Endodermal cell (in vitro differentiated cells): ENCODE measurements at regions not wholly inside any gene's neighbourhood (a gene's known extent, or its start where the extent isn't known, plus 50 kb on each side); places are given as distances from the start of the nearest gene placed in this dataset.

Source experiments
- DNase-seq: peaks from one replicate; pipeline ENCODE4 v3.0.0-alpha.2; 2017
- H3K27ac ChIP-seq: 2 replicates; pipeline ENCODE4 v1.5.1; 2013; ENCODE audit warnings: mild to moderate bottlenecking, low read depth, low read length, moderate library complexity
- H3K27me3 ChIP-seq: 2 replicates; pipeline ENCODE4 v1.6.1; 2013; ENCODE audit warnings: mild to moderate bottlenecking, low read length, moderate library complexity; ENCODE audit not compliant: insufficient read depth, control insufficient read depth, poor library complexity, severe bottlenecking
- H3K36me3 ChIP-seq: 2 replicates; pipeline ENCODE4 v1.7.0; 2013; ENCODE audit warnings: mild to moderate bottlenecking, low read length, moderate library complexity; ENCODE audit not compliant: control insufficient read depth, insufficient read depth
- H3K4me1 ChIP-seq: one replicate; pipeline ENCODE4 v1.7.0; 2013; ENCODE audit warnings: low read length; ENCODE audit not compliant: control insufficient read depth, insufficient read depth
- H3K4me3 ChIP-seq: 2 replicates; pipeline ENCODE4 v1.5.1; 2013; ENCODE audit warnings: mild to moderate bottlenecking, low read length, moderate library complexity
- H3K9ac ChIP-seq: 2 replicates; pipeline ENCODE4 v1.6.1; 2013; ENCODE audit warnings: mild to moderate bottlenecking, low read length, moderate library complexity; ENCODE audit not compliant: poor library complexity, severe bottlenecking; ENCODE audit errors: extremely low read depth
- H3K9me3 ChIP-seq: 2 replicates; pipeline ENCODE4 v1.6.1; 2013; ENCODE audit warnings: mild to moderate bottlenecking, low read length, moderate library complexity; ENCODE audit not compliant: control insufficient read depth
- H3K27ac Mint-ChIP-seq: 2 replicates; pipeline ENCODE4 v1.8.0; 2020; ENCODE audit warnings: mixed read lengths
- H3K27me3 Mint-ChIP-seq: 2 replicates; pipeline ENCODE4 v1.8.0; 2021; ENCODE audit warnings: mild to moderate bottlenecking, mixed read lengths; ENCODE audit not compliant: insufficient read depth
- H3K36me3 Mint-ChIP-seq: 2 replicates; pipeline ENCODE4 v1.8.0; 2020; ENCODE audit warnings: low read depth, mixed read lengths
- H3K4me1 Mint-ChIP-seq: 2 replicates; pipeline ENCODE4 v1.8.0; 2020; ENCODE audit warnings: mixed read lengths
- H3K4me3 Mint-ChIP-seq: 2 replicates; pipeline ENCODE4 v1.8.0; 2020; ENCODE audit warnings: mild to moderate bottlenecking, moderate library complexity, mixed read lengths
- H3K9me3 Mint-ChIP-seq: 2 replicates; pipeline ENCODE4 v1.8.0; 2020; ENCODE audit warnings: mild to moderate bottlenecking, mixed read lengths
- WGBS, 2 experiments: methylation state at CpG; one replicate each; pipeline versions ENCODE4 v1.1.5 to v1.1.7; 2013; ENCODE audit warnings: missing lambda C conversion rate in 2 of 2, mixed read lengths in 1 of 2; ENCODE audit not compliant: insufficient coverage in 1 of 2, insufficient read length in 1 of 2; 5-methylcytosine and 5-hydroxymethylcytosine counted together
- TF ChIP-seq, protein P1 (sequence below): fragments of 200-600 bp; sonication (generic); conservative IDR thresholded peaks from 2 replicates; pipeline ENCODE4 v1.5.0; 2021; ENCODE audit warnings: antibody characterized with exemption, mild to moderate bottlenecking

DNA sequence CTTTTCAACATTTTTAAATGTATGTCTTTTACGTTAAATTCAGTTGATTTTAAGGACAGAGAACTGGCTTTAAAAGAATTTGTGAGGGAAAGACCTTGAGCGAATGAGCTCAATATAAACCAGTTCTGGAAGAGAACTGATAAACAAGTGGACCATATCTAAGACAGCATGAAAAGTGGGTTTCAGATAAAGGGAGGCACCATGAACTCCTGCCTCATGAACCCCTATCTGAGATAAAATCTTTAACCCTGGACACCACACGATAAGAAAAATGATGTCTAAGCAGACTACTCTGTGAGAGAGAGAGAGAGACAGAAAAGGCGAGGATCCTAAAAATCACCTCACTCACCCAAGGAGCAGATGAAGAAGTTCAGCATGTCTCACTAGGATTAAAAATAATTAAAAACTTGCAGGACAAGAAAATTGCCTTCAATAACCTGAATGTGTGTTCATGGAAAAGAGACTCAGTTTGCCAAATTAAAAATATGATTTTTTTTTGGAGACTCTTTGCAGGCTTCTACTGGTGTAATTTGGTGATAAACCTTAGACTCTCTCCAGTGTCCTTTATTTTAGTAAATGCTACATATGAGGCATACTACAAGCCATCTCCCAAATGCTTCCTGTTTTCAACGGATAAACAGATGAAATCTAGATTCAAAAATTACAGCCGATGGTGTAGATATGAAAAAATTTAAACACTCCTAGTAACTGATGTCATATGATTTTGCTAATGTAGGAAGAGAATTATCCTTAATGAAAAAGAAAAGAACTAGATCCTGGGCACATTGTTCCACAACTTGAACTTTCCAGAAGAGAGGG, 299.5 kb downstream of the ADGB start:
- Mint-ChIP-seq H3K27me3 (no peaks in the 10 kb centered on the region), H3K9me3 (no peaks in the 10 kb centered on the region), H3K27ac (no peak overlapping the region), H3K4me1 (peaks cover 8% of the 10 kb centered on the region), H3K4me3 (no peak overlapping the region), H3K36me3 (no peaks in the 10 kb centered on the region)
- Histone ChIP-seq H3K9me3 (no peaks in the 10 kb centered on the region), H3K4me3 (no peak overlapping the region), H3K27me3 (no peaks in the 10 kb centered on the region), H3K36me3 (no peaks in the 10 kb centered on the region), H3K27ac (no peak overlapping the region), H3K4me1 (no peaks in the 10 kb centered on the region), H3K9ac (no peak overlapping the region)
- no peak for DNase-seq
- TF ChIP-seq, protein P1, sequence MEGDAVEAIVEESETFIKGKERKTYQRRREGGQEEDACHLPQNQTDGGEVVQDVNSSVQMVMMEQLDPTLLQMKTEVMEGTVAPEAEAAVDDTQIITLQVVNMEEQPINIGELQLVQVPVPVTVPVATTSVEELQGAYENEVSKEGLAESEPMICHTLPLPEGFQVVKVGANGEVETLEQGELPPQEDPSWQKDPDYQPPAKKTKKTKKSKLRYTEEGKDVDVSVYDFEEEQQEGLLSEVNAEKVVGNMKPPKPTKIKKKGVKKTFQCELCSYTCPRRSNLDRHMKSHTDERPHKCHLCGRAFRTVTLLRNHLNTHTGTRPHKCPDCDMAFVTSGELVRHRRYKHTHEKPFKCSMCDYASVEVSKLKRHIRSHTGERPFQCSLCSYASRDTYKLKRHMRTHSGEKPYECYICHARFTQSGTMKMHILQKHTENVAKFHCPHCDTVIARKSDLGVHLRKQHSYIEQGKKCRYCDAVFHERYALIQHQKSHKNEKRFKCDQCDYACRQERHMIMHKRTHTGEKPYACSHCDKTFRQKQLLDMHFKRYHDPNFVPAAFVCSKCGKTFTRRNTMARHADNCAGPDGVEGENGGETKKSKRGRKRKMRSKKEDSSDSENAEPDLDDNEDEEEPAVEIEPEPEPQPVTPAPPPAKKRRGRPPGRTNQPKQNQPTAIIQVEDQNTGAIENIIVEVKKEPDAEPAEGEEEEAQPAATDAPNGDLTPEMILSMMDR: no peak
- WGBS, 2 experiments: 96 to 100% methylated on average over 1 to 5 of the region's 6 CpGs

DNA sequence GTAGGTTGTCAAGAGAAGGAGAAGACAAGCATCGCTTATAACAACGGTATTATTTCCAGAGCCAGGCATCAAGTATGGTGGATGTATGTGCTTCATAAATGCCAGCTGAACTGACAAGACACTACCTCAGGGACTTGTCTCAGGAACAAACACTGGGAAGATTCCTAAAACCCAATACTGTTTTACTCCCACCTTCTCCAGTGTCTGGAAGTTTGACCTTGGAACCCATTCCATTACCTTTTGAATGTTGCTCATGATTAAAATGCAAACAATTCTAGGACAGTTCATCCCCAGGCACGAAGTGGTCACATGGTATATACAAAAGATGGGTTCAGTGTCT, 300.1 kb downstream of the ADGB start:
- H3K9ac ChIP-seq: no peak overlapping the region
- no peak overlapping the region for H3K4me3 ChIP-seq
- no peak overlapping the region for H3K27ac ChIP-seq
- WGBS, 2 experiments: 94 to 100% methylated on average over 2 to 3 of the region's 3 CpGs
- Mint-ChIP-seq H3K9me3 (no peaks in the 10 kb centered on the region), H3K27me3 (no peaks in the 10 kb centered on the region), H3K36me3 (no peaks in the 10 kb centered on the region), H3K4me3 (no peak overlapping the region), H3K4me1 (peaks cover 8% of the 10 kb centered on the region), H3K27ac (no peak overlapping the region)
- H3K4me1 ChIP-seq: no peaks in the 10 kb centered on the region
- no peaks in the 10 kb centered on the region for H3K36me3 ChIP-seq
- no peak for DNase-seq
- no peaks in the 10 kb centered on the region for H3K9me3 ChIP-seq
- no peaks in the 10 kb centered on the region for H3K27me3 ChIP-seq
- TF ChIP-seq, protein P1: no peak

DNA sequence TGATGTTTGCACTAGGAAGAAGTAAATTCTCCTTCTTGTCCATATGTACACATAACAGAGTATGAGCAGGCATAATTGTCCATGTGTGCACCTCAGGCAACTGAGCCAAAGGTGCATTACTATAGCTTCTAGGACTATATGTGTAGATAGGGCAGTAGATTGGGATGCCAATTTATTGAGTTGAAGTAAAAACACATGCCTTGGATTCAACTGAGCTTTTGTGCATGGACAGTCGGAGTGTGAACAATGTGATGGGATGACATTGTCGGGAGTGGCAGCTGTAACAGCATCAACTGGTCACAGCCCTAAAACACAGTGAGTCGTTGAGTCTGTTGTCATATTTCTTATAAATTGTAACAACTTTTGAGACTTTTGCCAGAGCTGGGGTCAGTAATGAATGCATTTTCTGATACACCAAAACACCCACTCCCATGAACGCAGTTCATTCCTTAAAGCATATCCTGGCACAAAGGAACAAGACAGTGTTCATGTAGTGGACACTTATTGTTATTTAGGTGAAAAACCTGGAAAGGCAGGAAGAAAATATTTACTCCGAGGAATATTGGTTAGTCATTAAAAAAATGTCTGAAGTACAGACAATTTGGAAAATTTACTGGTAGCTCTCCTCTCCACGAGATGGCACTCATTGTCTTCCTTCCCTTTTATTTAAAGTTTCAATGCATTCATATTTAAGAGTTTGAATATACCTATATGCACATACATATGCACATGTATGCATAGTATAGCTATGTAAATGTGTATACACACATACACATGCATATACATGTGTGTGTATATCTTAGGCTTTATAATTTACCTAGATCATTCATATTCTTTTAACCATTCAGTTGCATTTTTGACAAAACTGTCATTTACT, 302.0 kb upstream of the STXBP5 start:
- 88 to 100% methylated on average over 4 to 6 of the region's 6 CpGs for WGBS, 2 experiments
- no peak overlapping the region for H3K9ac ChIP-seq
- Mint-ChIP-seq H3K4me3 (no peak overlapping the region), H3K4me1 (no peaks in the 10 kb centered on the region), H3K36me3 (no peaks in the 10 kb centered on the region), H3K9me3 (no peaks in the 10 kb centered on the region), H3K27me3 (no peaks in the 10 kb centered on the region), H3K27ac (no peak overlapping the region)
- DNase-seq: no peak
- TF ChIP-seq, protein P1: no peak
- H3K4me3 ChIP-seq: no peak overlapping the region
- H3K27ac ChIP-seq: no peak overlapping the region
- H3K36me3 ChIP-seq: no peaks in the 10 kb centered on the region
- no peaks in the 10 kb centered on the region for H3K9me3 ChIP-seq
- no peaks in the 10 kb centered on the region for H3K4me1 ChIP-seq
- H3K27me3 ChIP-seq: no peaks in the 10 kb centered on the region
